ENCODE measurements at regions not wholly inside any gene's neighbourhood (a gene's known extent, or its start where the extent isn't known, plus 50 kb on each side); places are given as distances from the start of the nearest gene placed in this dataset.

GRCh38 chr15:69909719-69910444 is 187.8 kb downstream of the TLE3 start:
- H3K27me3 ChIP-seq (ENCODE audit: control insufficient read depth, extremely low read depth, insufficient read depth, low read length): peaks cover 17% of the 10 kb centered on the region
- H3K9me3 ChIP-seq (ENCODE audit: control insufficient read depth, low read depth, low read length): no peaks in the 10 kb centered on the region
- H3K9ac ChIP-seq (ENCODE audit: control insufficient read depth, extremely low read depth, insufficient read depth, low read length): no peak overlapping the region
- H2AFZ ChIP-seq (ENCODE audit: control insufficient read depth, low read length): no peak overlapping the region
- H3K9me1 ChIP-seq (ENCODE audit: control insufficient read depth, extremely low read depth, insufficient read depth, low read length): no peaks in the 10 kb centered on the region
- H3K4me2 ChIP-seq (ENCODE audit: control insufficient read depth, extremely low read depth, insufficient read depth, low read depth, low read length): no peak overlapping the region
- H3K36me3 ChIP-seq (ENCODE audit: control insufficient read depth in 2 of 2, extremely low read depth in 1 of 2, insufficient read depth in 2 of 2, low read length in 2 of 2): no peaks in the 10 kb centered on the region
- no peak overlapping the region for H3K4me3 ChIP-seq (ENCODE audit: control insufficient read depth in 2 of 3, extremely low read depth in 1 of 3, insufficient read depth in 2 of 3, low read depth in 1 of 3, low read length in 3 of 3)
- H3K4me1 ChIP-seq (ENCODE audit: control insufficient read depth, extremely low read depth, insufficient read depth, low read length): no peaks in the 10 kb centered on the region
- no peak overlapping the region for H3K27ac ChIP-seq (ENCODE audit: control insufficient read depth, insufficient read depth, low read length)
- DNase-seq (ENCODE audit: low read depth, low spot score): no peak
- H3K79me2 ChIP-seq (ENCODE audit: control insufficient read depth, insufficient read depth, low read length): no peaks in the 10 kb centered on the region
- H4K20me1 ChIP-seq (ENCODE audit: control insufficient read depth, extremely low read depth, insufficient read depth, low read length): no peaks in the 10 kb centered on the region
- dilution Hi-C loops (cut with MboI; ENCODE audit: extremely low pct_ligation_motif_present, low sequenced_read_pairs): no loop called here
- TF ChIP-seq CTCF (optimal IDR thresholded peaks at IDR 0.05 in 1 of 3, IDR thresholded peaks at IDR 0.05 in 1 of 3, conservative IDR thresholded peaks at IDR 0.05 in 1 of 3; ENCODE audit: extremely low read depth in 1 of 3, insufficient read depth in 2 of 3, low read length in 3 of 3) (no peak), EZH2 (IDR thresholded peaks at IDR 0.05; ENCODE audit: low read length) (no peak)
- no peak for FAIRE-seq

DNA sequence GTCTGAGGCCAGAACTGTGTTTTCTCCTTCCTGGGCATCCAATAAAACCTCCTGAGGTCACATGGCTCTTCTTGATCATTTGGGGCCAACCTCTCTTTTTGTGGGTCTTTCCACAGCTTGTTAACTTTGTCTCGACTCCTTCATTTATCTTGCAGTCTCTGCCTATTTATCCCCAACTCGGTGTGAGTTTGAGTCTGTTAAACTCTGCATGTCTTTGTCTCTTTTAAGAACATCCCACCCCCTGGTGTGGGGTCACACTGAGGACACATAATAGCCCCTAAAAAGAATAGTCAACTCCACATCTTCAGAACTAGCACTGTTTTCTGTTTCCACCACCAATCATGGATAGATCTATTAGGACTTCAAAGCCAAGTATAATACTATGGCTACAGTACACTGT is 187.2 kb downstream of the TLE3 start:
- Histone ChIP-seq H3K36me3 (ENCODE audit: control insufficient read depth in 2 of 2, extremely low read depth in 1 of 2, insufficient read depth in 2 of 2, low read length in 2 of 2) (no peaks in the 10 kb centered on the region), H3K27me3 (ENCODE audit: control insufficient read depth, extremely low read depth, insufficient read depth, low read length) (peaks cover 20% of the 10 kb centered on the region), H3K9ac (ENCODE audit: control insufficient read depth, extremely low read depth, insufficient read depth, low read length) (no peak overlapping the region), H3K9me1 (ENCODE audit: control insufficient read depth, extremely low read depth, insufficient read depth, low read length) (no peaks in the 10 kb centered on the region), H4K20me1 (ENCODE audit: control insufficient read depth, extremely low read depth, insufficient read depth, low read length) (no peaks in the 10 kb centered on the region), H2AFZ (ENCODE audit: control insufficient read depth, low read length) (no peak overlapping the region), H3K9me3 (ENCODE audit: control insufficient read depth, low read depth, low read length) (no peaks in the 10 kb centered on the region), H3K79me2 (ENCODE audit: control insufficient read depth, insufficient read depth, low read length) (no peaks in the 10 kb centered on the region), H3K4me3 (ENCODE audit: control insufficient read depth in 2 of 3, extremely low read depth in 1 of 3, insufficient read depth in 2 of 3, low read depth in 1 of 3, low read length in 3 of 3) (no peak overlapping the region), H3K4me2 (ENCODE audit: control insufficient read depth, extremely low read depth, insufficient read depth, low read depth, low read length) (no peak overlapping the region), H3K4me1 (ENCODE audit: control insufficient read depth, extremely low read depth, insufficient read depth, low read length) (no peaks in the 10 kb centered on the region), H3K27ac (ENCODE audit: control insufficient read depth, insufficient read depth, low read length) (no peak overlapping the region)
- no peak for DNase-seq (ENCODE audit: low read depth, low spot score)
- no peak for FAIRE-seq
- dilution Hi-C loops (cut with MboI; ENCODE audit: extremely low pct_ligation_motif_present, low sequenced_read_pairs): no loop called here
- TF ChIP-seq CTCF (optimal IDR thresholded peaks at IDR 0.05 in 1 of 3, IDR thresholded peaks at IDR 0.05 in 1 of 3, conservative IDR thresholded peaks at IDR 0.05 in 1 of 3; ENCODE audit: extremely low read depth in 1 of 3, insufficient read depth in 2 of 3, low read length in 3 of 3) (no peak), EZH2 (IDR thresholded peaks at IDR 0.05; ENCODE audit: low read length) (no peak)

Data from keratinocyte (primary cell).